Esophagus squamous epithelium (tissue), 4 donors: ENCODE measurements at regions not wholly inside any gene's neighbourhood (a gene's known extent, or its start where the extent isn't known, plus 50 kb on each side); places are given as distances from the start of the nearest gene placed in this dataset.

Experiments used
- POLR2A ChIP-seq, 4 donors: fragments of 450-650 bp; IDR thresholded peaks; one replicate each; pipeline ENCODE4 v1.6.1; 2017; ENCODE audit warnings: antibody characterized with exemption in 4 of 4, mild to moderate bottlenecking in 4 of 4, moderate library complexity in 3 of 4
- TF ChIP-seq, protein P1 (sequence below), 6 experiments: fragments of 450-650 bp in 4 of 6; fragments of 200-600 bp in 2 of 6; sonication (generic) in 2 of 6; IDR thresholded peaks; one replicate each; pipeline ENCODE4 v1.5.1; 2016 to 2019; ENCODE audit warnings: antibody characterized with exemption in 6 of 6, mild to moderate bottlenecking in 4 of 6, moderate library complexity in 4 of 6

DNA sequence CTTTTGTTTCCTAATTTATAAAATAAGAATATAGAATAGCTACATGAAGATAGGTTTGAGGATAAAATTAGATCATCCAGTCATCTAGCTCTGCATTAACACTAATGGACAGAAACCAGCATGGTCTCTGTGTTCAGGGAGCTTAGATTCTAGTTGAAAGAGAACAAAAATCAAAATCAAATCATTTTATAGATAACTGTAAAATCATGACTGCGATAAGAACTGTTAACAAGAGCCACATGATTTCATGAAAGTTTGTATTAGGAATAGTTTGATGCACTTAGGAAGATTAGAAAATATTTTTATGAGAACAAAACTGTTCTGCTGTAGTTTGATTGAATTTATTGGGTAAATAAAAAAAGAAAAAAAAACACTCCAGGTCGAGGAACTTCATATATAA, 1074.7 kb downstream of the MAT2B start:
- no peak for TF ChIP-seq POLR2A (IDR thresholded peaks at IDR 0.05)
- TF ChIP-seq, protein P1, sequence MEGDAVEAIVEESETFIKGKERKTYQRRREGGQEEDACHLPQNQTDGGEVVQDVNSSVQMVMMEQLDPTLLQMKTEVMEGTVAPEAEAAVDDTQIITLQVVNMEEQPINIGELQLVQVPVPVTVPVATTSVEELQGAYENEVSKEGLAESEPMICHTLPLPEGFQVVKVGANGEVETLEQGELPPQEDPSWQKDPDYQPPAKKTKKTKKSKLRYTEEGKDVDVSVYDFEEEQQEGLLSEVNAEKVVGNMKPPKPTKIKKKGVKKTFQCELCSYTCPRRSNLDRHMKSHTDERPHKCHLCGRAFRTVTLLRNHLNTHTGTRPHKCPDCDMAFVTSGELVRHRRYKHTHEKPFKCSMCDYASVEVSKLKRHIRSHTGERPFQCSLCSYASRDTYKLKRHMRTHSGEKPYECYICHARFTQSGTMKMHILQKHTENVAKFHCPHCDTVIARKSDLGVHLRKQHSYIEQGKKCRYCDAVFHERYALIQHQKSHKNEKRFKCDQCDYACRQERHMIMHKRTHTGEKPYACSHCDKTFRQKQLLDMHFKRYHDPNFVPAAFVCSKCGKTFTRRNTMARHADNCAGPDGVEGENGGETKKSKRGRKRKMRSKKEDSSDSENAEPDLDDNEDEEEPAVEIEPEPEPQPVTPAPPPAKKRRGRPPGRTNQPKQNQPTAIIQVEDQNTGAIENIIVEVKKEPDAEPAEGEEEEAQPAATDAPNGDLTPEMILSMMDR (IDR thresholded peaks at IDR 0.05) = no peak
